Activated T-cell treated with anti-CD3 and anti-CD28 coated beads, Interleukin-2, amount 50 U/mL, for 4 hours (primary cell): ENCODE measurements at regions not wholly inside any gene's neighbourhood (a gene's known extent, or its start where the extent isn't known, plus 50 kb on each side); places are given as distances from the start of the nearest gene placed in this dataset.

Experiments used
- ATAC-seq, 2 donors: fragments of 200-7000 bp; cut with Tn5 transposase; one replicate each; pipeline ENCODE4 v1.10.0; 2021
- DNase-seq: peaks from one replicate; pipeline ENCODE4 v3.0.0-alpha.2; 2020
- H3K27me3 Mint-ChIP-seq: one replicate; pipeline ENCODE4 v1.8.0; 2021; ENCODE audit warnings: low read depth, mixed read lengths
- H3K36me3 Mint-ChIP-seq: one replicate; pipeline ENCODE4 v1.8.0; 2022; ENCODE audit warnings: mixed read lengths; ENCODE audit not compliant: insufficient read depth
- H3K4me1 Mint-ChIP-seq: one replicate; pipeline ENCODE4 v1.8.0; 2021; ENCODE audit warnings: low read depth, mixed read lengths
- H3K4me3 Mint-ChIP-seq: one replicate; pipeline ENCODE4 v1.8.0; 2021; ENCODE audit warnings: mild to moderate bottlenecking, moderate library complexity, mixed read lengths
- H3K9me3 Mint-ChIP-seq: one replicate; pipeline ENCODE4 v1.8.0; 2021; ENCODE audit warnings: mixed read lengths

- no peak overlapping the region for H3K4me3 Mint-ChIP-seq
- H3K9me3 Mint-ChIP-seq = no peaks in the 10 kb centered on the region
- H3K36me3 Mint-ChIP-seq = no peaks in the 10 kb centered on the region
- H3K27me3 Mint-ChIP-seq = no peaks in the 10 kb centered on the region
- ATAC-seq (no peak), DNase-seq (no peak)
- H3K4me1 Mint-ChIP-seq = no peaks in the 10 kb centered on the region
Observed at GRCh38 chr18:77995593-77995992, 745.9 kb downstream of the GALR1 start.

DNA sequence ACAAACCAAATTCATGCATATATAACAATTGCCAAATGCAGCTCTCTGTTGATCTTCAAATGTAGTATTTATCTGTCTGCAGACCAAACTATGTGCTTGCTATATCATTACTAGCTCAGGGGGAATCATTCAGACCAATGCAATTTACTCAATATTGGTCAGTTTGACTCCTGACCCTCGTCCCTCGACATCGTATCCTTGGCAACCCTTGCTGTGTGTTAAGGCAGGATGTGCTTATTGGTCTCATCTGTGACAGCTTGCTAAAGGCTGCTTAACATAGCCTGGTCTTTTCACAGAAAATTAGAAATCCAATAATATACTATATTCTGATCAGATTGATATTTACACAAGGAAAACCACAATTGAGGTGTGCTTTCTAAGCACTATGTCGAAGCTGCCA, 747.1 kb downstream of the GALR1 start:
- peaks cover 7% of the 10 kb centered on the region for H3K9me3 Mint-ChIP-seq
- no peak for ATAC-seq
- no peaks in the 10 kb centered on the region for H3K36me3 Mint-ChIP-seq
- no peak overlapping the region for H3K4me3 Mint-ChIP-seq
- no peaks in the 10 kb centered on the region for H3K27me3 Mint-ChIP-seq
- DNase-seq = no peak
- H3K4me1 Mint-ChIP-seq = no peaks in the 10 kb centered on the region

DNA sequence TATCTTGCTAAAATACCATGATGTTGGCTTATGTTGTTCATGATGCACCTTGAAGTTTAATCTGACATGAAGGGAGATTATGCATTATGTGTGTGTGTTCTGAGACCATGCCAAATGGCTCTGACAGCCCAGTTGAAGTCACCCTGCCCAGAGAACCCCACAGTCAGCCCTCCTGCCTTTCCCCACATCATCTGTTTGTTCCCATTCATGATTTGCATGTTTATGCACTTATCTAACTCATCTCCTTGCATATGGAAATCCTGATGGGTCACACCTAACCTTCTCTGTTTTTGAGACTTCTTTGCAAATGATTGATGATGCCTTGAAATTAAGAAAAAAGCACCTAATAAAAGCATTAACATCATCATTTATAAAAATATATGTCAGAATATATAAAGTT, 752.2 kb downstream of the GALR1 start:
- DNase-seq (no peak), ATAC-seq (no peak)
- peaks cover 13% of the 10 kb centered on the region for H3K9me3 Mint-ChIP-seq
- no peak overlapping the region for H3K4me3 Mint-ChIP-seq
- H3K4me1 Mint-ChIP-seq = no peaks in the 10 kb centered on the region
- H3K36me3 Mint-ChIP-seq = no peaks in the 10 kb centered on the region
- peaks cover 17% of the 10 kb centered on the region for H3K27me3 Mint-ChIP-seq

DNA sequence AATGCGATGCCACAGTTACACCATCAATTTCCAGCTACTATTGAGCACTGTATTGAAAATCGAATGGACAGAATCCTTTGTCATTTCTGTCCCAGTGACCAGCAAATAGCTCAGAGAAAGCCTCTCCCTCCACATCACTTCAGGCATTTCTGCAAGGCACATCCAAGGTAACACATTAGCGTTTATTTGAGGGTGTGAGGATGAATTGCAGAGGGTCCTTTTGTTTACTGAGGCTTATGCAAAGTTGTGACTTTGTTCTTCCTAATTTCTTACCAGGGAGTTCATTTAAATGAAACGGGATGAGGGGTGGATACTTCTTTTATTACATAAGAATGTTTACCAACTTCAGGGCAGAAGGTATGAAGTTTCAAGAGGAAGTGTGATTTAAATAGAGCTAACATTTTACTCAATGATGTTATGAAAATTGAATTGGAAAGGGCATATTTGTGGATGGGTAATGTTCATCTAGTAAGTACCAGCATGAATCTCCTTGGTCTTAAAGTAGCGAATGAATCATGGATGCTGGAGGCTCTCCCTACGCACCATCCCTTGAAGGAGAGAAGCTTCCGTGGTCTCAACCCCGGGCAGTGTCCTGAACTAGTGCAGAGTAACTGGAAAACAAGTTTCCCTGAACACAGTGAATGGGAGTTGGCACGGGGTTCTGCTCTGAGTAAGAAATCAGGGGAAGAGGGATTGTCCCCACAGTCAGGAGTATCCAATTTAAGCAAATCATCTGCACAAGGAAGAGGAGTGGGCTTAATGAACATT, 756.5 kb downstream of the GALR1 start:
- ATAC-seq (no peak), DNase-seq (no peak)
- Mint-ChIP-seq H3K4me1 (no peaks in the 10 kb centered on the region), H3K27me3 (peaks cover 18% of the 10 kb centered on the region), H3K4me3 (no peak overlapping the region), H3K9me3 (peaks cover 22% of the 10 kb centered on the region), H3K36me3 (no peaks in the 10 kb centered on the region)

GRCh38 chr18:78006774-78007260, 757.2 kb downstream of the GALR1 start:
- DNase-seq = no peak
- peaks cover 16% of the 10 kb centered on the region for H3K9me3 Mint-ChIP-seq
- no peak overlapping the region for H3K4me3 Mint-ChIP-seq
- no peaks in the 10 kb centered on the region for H3K4me1 Mint-ChIP-seq
- no peaks in the 10 kb centered on the region for H3K36me3 Mint-ChIP-seq
- ATAC-seq = no peak
- peaks cover 18% of the 10 kb centered on the region for H3K27me3 Mint-ChIP-seq

GRCh38 chr18:78010363-78010762, 760.7 kb downstream of the GALR1 start:
- H3K27me3 Mint-ChIP-seq = peaks cover 14% of the 10 kb centered on the region
- H3K4me1 Mint-ChIP-seq = no peaks in the 10 kb centered on the region
- no peak for DNase-seq
- peaks cover 11% of the 10 kb centered on the region for H3K9me3 Mint-ChIP-seq
- H3K36me3 Mint-ChIP-seq = no peaks in the 10 kb centered on the region
- no peak for ATAC-seq
- H3K4me3 Mint-ChIP-seq = no peak overlapping the region

DNA sequence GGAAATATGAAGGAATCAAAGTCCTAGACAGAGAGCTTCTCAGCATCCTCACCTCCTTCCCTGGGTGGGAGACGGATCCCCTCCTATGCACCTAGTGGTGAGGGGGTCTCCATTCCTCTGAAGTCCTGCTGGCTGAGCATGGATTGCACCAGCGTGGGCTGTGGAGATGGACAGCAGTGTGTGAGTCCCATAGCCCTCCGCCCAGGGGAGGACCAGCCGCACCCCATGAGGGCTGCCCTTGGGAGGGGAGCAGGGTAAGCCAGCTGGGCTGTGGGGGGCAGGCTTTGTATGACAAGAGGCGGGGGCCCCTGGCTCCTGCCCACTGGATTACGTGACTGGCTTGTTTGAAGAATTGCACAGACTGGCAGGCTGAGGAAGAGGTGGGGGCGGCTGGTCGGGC, 768.2 kb downstream of the GALR1 start:
- ATAC-seq (peak in 1 of 2 donors; percentile 23), DNase-seq (no peak)
- no peaks in the 10 kb centered on the region for H3K4me1 Mint-ChIP-seq
- H3K36me3 Mint-ChIP-seq = no peaks in the 10 kb centered on the region
- H3K4me3 Mint-ChIP-seq = no peak overlapping the region
- no peaks in the 10 kb centered on the region for H3K27me3 Mint-ChIP-seq
- H3K9me3 Mint-ChIP-seq = no peaks in the 10 kb centered on the region

DNA sequence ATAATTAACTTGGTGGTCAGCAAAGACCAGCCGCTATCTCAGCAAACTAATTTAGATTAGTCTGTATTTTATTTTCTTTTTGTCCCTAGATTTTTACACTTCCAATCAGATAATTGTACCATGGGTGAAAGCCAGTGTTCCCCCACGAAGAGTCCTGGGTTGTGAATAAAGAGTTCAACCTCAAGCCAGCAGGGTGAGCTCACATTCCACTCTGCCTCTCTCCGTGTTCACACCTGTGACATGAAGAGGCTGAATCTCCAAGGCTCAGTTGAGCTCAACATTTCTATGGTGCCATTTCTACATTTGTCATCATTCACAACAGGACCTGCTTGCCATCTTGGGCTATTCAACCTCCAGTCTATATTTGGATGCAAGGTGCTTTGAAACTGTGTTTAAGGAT, 771.5 kb downstream of the GALR1 start:
- no peak for DNase-seq
- ATAC-seq = no peak
- no peaks in the 10 kb centered on the region for H3K27me3 Mint-ChIP-seq
- no peak overlapping the region for H3K4me3 Mint-ChIP-seq
- H3K9me3 Mint-ChIP-seq = no peaks in the 10 kb centered on the region
- H3K4me1 Mint-ChIP-seq = no peaks in the 10 kb centered on the region
- no peaks in the 10 kb centered on the region for H3K36me3 Mint-ChIP-seq

- Mint-ChIP-seq H3K4me3 (no peak overlapping the region), H3K4me1 (no peaks in the 10 kb centered on the region), H3K27me3 (no peaks in the 10 kb centered on the region), H3K36me3 (no peaks in the 10 kb centered on the region), H3K9me3 (peaks cover 3% of the 10 kb centered on the region)
- no peak for ATAC-seq
- no peak for DNase-seq
Observed at GRCh38 chr18:78031589-78031988, 781.9 kb downstream of the GALR1 start.

DNA sequence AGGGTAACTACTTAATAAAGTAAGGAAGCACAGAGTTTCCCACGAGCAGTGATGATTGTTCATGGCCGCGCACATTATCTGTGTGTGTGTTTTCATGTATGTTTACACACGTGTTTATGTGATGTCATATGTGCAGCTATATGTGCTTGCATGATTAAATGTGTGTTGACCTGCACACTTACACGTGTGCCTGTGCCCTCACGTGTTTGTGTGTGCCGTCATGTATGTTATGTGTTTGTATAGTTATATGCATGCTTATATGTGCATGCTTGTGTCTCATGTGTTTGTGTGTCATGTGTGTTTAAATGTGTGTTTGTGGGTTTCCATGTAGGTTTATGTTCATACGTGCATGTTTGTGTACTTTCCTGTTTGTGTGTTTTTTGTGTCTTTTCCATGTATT, 782.3 kb downstream of the GALR1 start:
- Mint-ChIP-seq H3K36me3 (no peaks in the 10 kb centered on the region), H3K27me3 (no peaks in the 10 kb centered on the region), H3K9me3 (peaks cover 3% of the 10 kb centered on the region), H3K4me1 (no peaks in the 10 kb centered on the region), H3K4me3 (no peak overlapping the region)
- no peak for DNase-seq
- no peak for ATAC-seq

DNA sequence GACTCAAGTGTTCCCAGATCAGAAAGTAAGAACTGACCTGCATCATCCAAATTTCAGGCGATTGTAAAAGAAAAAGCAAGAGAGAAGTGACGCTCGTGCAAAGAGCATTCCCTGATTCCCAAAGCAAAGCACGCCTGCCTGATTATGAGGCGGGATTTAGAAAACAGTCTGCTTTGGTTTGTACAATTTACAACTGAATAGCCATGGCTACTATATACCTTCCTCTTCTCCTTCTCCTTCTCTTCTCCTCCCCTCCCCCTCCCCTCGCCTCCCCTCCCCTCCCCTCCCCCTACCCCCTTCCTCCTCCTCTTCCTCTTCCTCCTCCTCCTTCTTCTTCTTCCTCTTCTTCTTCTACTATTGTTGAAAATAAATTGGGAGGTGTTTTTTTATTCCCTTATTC, 782.9 kb downstream of the GALR1 start:
- DNase-seq = no peak
- H3K27me3 Mint-ChIP-seq = no peaks in the 10 kb centered on the region
- H3K4me3 Mint-ChIP-seq = no peak overlapping the region
- no peak for ATAC-seq
- peaks cover 3% of the 10 kb centered on the region for H3K9me3 Mint-ChIP-seq
- no peaks in the 10 kb centered on the region for H3K36me3 Mint-ChIP-seq
- H3K4me1 Mint-ChIP-seq = no peaks in the 10 kb centered on the region

GRCh38 chr18:78034755-78035154, 785.1 kb downstream of the GALR1 start:
- ATAC-seq (no peak), DNase-seq (no peak)
- Mint-ChIP-seq H3K27me3 (no peaks in the 10 kb centered on the region), H3K4me1 (no peaks in the 10 kb centered on the region), H3K9me3 (peaks cover 4% of the 10 kb centered on the region), H3K36me3 (no peaks in the 10 kb centered on the region), H3K4me3 (no peak overlapping the region)

DNA sequence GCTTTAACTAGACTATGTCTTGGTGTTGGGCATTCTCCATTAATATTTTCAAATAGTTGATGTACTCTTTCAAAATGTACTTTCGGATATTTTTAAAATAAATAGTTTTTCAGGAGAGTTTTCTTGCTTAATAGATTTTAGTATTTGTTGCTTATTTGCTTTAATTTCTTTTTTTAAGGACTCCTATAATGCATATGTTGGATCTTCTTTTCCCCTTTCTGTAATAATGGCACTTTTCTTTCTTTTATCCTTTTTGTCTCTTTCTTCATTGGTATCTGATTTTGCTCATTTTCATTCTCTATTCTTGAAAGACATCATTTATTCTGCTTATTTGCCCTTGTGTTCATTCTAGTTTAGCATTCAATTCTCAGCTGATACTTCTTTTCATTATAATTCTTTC, 791.6 kb downstream of the GALR1 start:
- Mint-ChIP-seq H3K36me3 (no peaks in the 10 kb centered on the region), H3K4me1 (no peaks in the 10 kb centered on the region), H3K27me3 (peaks cover 2% of the 10 kb centered on the region), H3K9me3 (peaks cover 31% of the 10 kb centered on the region), H3K4me3 (no peak overlapping the region)
- no peak for ATAC-seq
- no peak for DNase-seq

DNA sequence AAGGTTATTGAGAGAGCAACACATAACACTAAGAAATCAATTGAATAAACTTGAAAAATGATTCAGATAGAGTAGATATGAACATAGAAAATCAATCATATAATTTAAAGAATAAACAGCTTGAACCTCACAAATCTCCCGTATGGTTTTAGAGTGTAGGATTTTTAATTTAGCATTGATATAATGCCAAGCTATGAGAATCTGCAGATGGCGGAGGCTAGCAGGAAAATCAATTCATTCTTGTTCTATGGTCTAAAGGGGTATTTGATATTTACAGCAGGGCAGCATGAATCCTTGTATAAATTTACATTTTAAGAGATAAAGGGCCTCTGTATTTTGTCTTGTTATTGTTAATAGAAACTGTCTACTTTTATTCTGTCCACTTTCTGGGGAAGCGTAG, 797.0 kb downstream of the GALR1 start:
- ATAC-seq (no peak), DNase-seq (no peak)
- Mint-ChIP-seq H3K4me3 (no peak overlapping the region), H3K27me3 (peaks cover 2% of the 10 kb centered on the region), H3K9me3 (peaks cover 15% of the 10 kb centered on the region), H3K36me3 (no peaks in the 10 kb centered on the region), H3K4me1 (no peaks in the 10 kb centered on the region)

DNA sequence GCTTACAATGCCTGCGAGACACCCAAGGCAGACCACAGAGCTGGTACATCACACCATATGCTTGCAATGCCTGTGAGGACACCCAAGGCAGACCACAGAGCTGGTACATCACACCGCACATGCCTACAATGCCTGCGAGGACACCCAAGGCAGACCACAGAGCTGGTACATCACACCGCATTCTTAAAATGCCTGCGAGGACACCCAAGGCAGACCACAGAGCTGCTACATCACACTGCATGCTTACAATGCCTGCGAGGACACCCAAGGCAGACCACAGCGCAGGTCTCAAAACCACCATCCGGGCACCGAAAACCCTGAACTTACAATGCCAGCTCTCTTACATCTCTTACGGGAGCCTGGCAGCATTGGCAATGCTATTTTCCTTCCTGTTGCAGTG, 799.6 kb downstream of the GALR1 start:
- H3K27me3 Mint-ChIP-seq = no peaks in the 10 kb centered on the region
- ATAC-seq (no peak), DNase-seq (no peak)
- H3K36me3 Mint-ChIP-seq = no peaks in the 10 kb centered on the region
- no peaks in the 10 kb centered on the region for H3K4me1 Mint-ChIP-seq
- H3K4me3 Mint-ChIP-seq = no peak overlapping the region
- no peaks in the 10 kb centered on the region for H3K9me3 Mint-ChIP-seq
